HCT116 (cell line): ENCODE measurements at regions not wholly inside any gene's neighbourhood (a gene's known extent, or its start where the extent isn't known, plus 50 kb on each side); places are given as distances from the start of the nearest gene placed in this dataset.
"Not testable (repeated sequence)": the region's sequence is repeated elsewhere in the genome, so short reads cannot be mapped to it uniquely, and the experiment has no call there.

ENCODE experiments used
- ATAC-seq: fragments of 200-7000 bp; cut with Tn5 transposase; 2 replicates; pipeline ENCODE4 v1.9.1; 2020; ENCODE audit warnings: mild to moderate bottlenecking, moderate library complexity
- BruUV-seq: library from RNA; stranded (reverse); fragments of 400-500 nt; replicated peaks from 2 replicates; lab custom pipeline; 2021; lab: Mats Ljungman, UMichigan
- CTCF ChIA-PET: fragments of 300-600 bp; sonication (Branson Sonifier 250); formaldehyde crosslinking; loops from one replicate; lab custom pipeline; 2021; ENCODE audit warnings: antibody characterized with exemption; lab: Charles Lee
- POLR2A ChIA-PET: fragments of 300-600, 350-600 bp; sonication (Branson Sonifier 250); formaldehyde crosslinking; loops from one replicate; lab custom pipeline; 2021; ENCODE audit warnings: antibody characterized with exemption; lab: Charles Lee
- RAD21 ChIA-PET, 2 experiments: fragments of 300-600 bp; sonication (Branson Sonifier 250); formaldehyde crosslinking; loops; one replicate each; lab custom pipeline; 2023; ENCODE audit warnings: low total read pairs in 2 of 2; ENCODE audit not compliant: uncharacterized antibody in 2 of 2, unreplicated experiment in 2 of 2, low non-redundant PET in 1 of 2; lab: Charles Lee
- DNase-seq: peaks from one replicate; pipeline ENCODE4 v3.0.0-alpha.2; 2010; ENCODE audit warnings: low read depth, low spot score
- H2AFZ ChIP-seq: fragments of 200-600 bp; shearing (Covaris generic), sonication (generic); 2 replicates; pipeline ENCODE4 v1.6.1; 2017; ENCODE audit warnings: low read depth, mixed run types, mixed read lengths, antibody characterized with exemption, low read length; ENCODE audit not compliant: poor library complexity, severe bottlenecking
- H3K27ac ChIP-seq: 2 replicates; pipeline ENCODE4 v1.5.1; 2012; ENCODE audit warnings: low read depth, low read length
- H3K27me3 ChIP-seq: fragments of 200-600 bp; sonication (generic); 2 replicates; pipeline ENCODE4 v1.6.1; 2016; ENCODE audit warnings: mixed run types, low read length, mixed read lengths; ENCODE audit not compliant: insufficient read depth
- H3K36me3 ChIP-seq, 2 experiments: fragments of 200-500 bp in 1 of 2; fragments of 200-600 bp in 1 of 2; sonication (Bioruptor generic) in 1 of 2; sonication (generic) in 1 of 2; 2 replicates each; pipeline versions ENCODE4 v1.5.1 to v1.6.1; 2014 to 2016; ENCODE audit warnings: low read length in 2 of 2, inconsistent platforms in 1 of 2, mixed read lengths in 1 of 2, mixed run types in 1 of 2; ENCODE audit not compliant: insufficient read depth in 2 of 2, control insufficient read depth in 1 of 2
- H3K4me1 ChIP-seq, 2 experiments: fragments of 200-600 bp in 1 of 2; sonication (generic) in 1 of 2; 2 replicates each; pipeline versions ENCODE4 v1.5.1 to v1.6.1; 2012 to 2017; ENCODE audit warnings: low read length in 2 of 2, inconsistent platforms in 1 of 2, mild to moderate bottlenecking in 1 of 2, mixed read lengths in 1 of 2, mixed run types in 1 of 2, moderate library complexity in 1 of 2; ENCODE audit not compliant: insufficient read depth in 2 of 2, control insufficient read depth in 1 of 2
- H3K4me2 ChIP-seq: fragments of 200-600 bp; sonication (generic); 2 replicates; pipeline ENCODE4 v1.6.1; 2017; ENCODE audit warnings: mixed run types, low read length, mixed read lengths
- H3K4me3 ChIP-seq, 2 experiments: fragments of 200-600 bp in 1 of 2; sonication (generic) in 1 of 2; replicated peaks in 1 of 2; 2 replicates each; pipeline ENCODE4 v1.5.1; 2011 to 2016; ENCODE audit warnings: low read length in 2 of 2, control low read depth in 1 of 2, low read depth in 1 of 2, mild to moderate bottlenecking in 1 of 2, mixed read lengths in 1 of 2, mixed run types in 1 of 2
- H3K79me2 ChIP-seq: fragments of 200-600 bp; sonication (generic); 2 replicates; pipeline ENCODE4 v1.6.1; 2017; ENCODE audit warnings: mild to moderate bottlenecking, mixed run types, low read length, moderate library complexity, mixed read lengths; ENCODE audit not compliant: insufficient read depth
- H3K9ac ChIP-seq: fragments of 200-600 bp; sonication (generic); 2 replicates; pipeline ENCODE4 v1.6.1; 2016; ENCODE audit warnings: low read length, mixed read lengths
- H3K9me2 ChIP-seq: fragments of 200-600 bp; sonication (generic), shearing (Covaris generic); 2 replicates; pipeline ENCODE4 v1.6.1; 2017; ENCODE audit warnings: mixed run types, mild to moderate bottlenecking, moderate library complexity; ENCODE audit not compliant: insufficient read depth
- H3K9me3 ChIP-seq, 2 experiments: fragments of 200-500 bp in 1 of 2; fragments of 200-600 bp in 1 of 2; sonication (Bioruptor generic) in 1 of 2; sonication (generic) in 1 of 2; 2 replicates each; pipeline ENCODE4 v1.6.1; 2014 to 2017; ENCODE audit warnings: low read length in 2 of 2, mixed read lengths in 2 of 2, inconsistent platforms in 1 of 2, low read depth in 1 of 2, mild to moderate bottlenecking in 1 of 2, mixed run types in 1 of 2, moderate library complexity in 1 of 2; ENCODE audit not compliant: control insufficient read depth in 1 of 2, insufficient read depth in 1 of 2
- H4K20me1 ChIP-seq: fragments of 200-600 bp; sonication (generic), shearing (Covaris generic); 2 replicates; pipeline ENCODE4 v1.6.1; 2017; ENCODE audit warnings: mixed run types, mild to moderate bottlenecking, moderate library complexity; ENCODE audit not compliant: insufficient read depth
- ATF3 ChIP-seq: IDR thresholded peaks from 2 replicates; pipeline ENCODE4 v1.6.1; 2012
- ELF1 ChIP-seq: IDR thresholded peaks from 2 replicates; pipeline ENCODE4 v1.6.1; 2012; ENCODE audit warnings: low read depth, borderline replicate concordance
- RAD21 ChIP-seq: IDR thresholded peaks from 2 replicates; pipeline ENCODE4 v1.6.1; 2012; ENCODE audit warnings: low read depth, mild to moderate bottlenecking
- YY1 ChIP-seq: IDR thresholded peaks from 2 replicates; pipeline ENCODE4 v1.6.1; 2011; ENCODE audit warnings: low read length, low read depth, moderate library complexity, mild to moderate bottlenecking; ENCODE audit not compliant: insufficient replicate concordance; ENCODE audit errors: extremely low read depth
- ZFX ChIP-seq: fragments of 450-650 bp; IDR thresholded peaks from 2 replicates; pipeline ENCODE4 v1.6.1; 2017
- intact Hi-C: fragments of 100-400 bp; cut with micrococcal nuclease; formaldehyde crosslinking; loops from 2 replicates; pipeline ENCODE4 v1.10.0; 2022

GRCh38 chr9:101820983-101821382, 82.5 kb upstream of the GRIN3A start:
- CTCF ChIA-PET, H3K4me3 ChIP-seq, BruUV-seq, ATAC-seq, H3K9me3 ChIP-seq, intact Hi-C loops, H3K9ac ChIP-seq, H2AFZ ChIP-seq, H3K4me1 ChIP-seq, RAD21 ChIA-PET, H4K20me1 ChIP-seq, H3K36me3 ChIP-seq, POLR2A ChIA-PET, H3K27ac ChIP-seq, H3K79me2 ChIP-seq, DNase-seq, H3K9me2 ChIP-seq, H3K27me3 ChIP-seq, H3K4me2 ChIP-seq: not testable (repeated sequence)

GRCh38 chr9:101814064-101814463, 75.6 kb upstream of the GRIN3A start:
- DNase-seq (no peak), ATAC-seq (no peak)
- Histone ChIP-seq H3K27me3 (no peaks in the 10 kb centered on the region), H3K79me2 (no peaks in the 10 kb centered on the region), H3K9ac (no peak overlapping the region), H3K9me3 (no peaks in the 10 kb centered on the region), H3K36me3 (no peaks in the 10 kb centered on the region), H3K9me2 (no peaks in the 10 kb centered on the region), H3K4me1 (no peaks in the 10 kb centered on the region), H3K27ac (no peak overlapping the region), H3K4me2 (no peak overlapping the region), H4K20me1 (no peaks in the 10 kb centered on the region), H2AFZ (no peak overlapping the region), H3K4me3 (no peak overlapping the region)
- TF ChIP-seq ATF3 (no peak), RAD21 (no peak), ZFX (no peak), ELF1 (no peak), YY1 (no peak)
- CTCF ChIA-PET = no interaction called here
- POLR2A ChIA-PET = no interaction called here
- intact Hi-C loops = no loop called here
- RAD21 ChIA-PET = no interaction called here
- BruUV-seq = no TSS peak

DNA sequence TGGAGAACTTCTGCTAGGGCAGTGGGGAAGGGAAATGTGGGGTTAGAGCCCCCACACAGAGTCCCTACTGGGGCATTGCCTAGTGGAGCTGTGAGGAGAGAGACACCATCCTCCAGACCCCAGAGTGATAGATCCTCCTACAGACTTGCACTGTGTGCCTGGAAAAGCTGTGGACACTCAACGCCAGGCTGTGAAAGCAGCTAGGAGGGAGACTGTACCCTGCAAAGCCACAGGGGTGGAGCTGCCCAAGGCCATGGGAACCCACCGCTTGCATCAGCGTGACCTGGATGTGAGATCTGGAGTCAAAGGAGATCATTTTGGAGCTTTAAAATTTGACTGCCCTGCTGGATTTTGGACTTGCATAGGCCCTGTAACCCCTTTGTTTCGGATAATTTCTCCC, 69.4 kb upstream of the GRIN3A start:
- BruUV-seq, RAD21 ChIA-PET: not testable (repeated sequence)

More for the DNA sequence above, 69.4 kb upstream of the GRIN3A start:
- H3K27me3 ChIP-seq, H3K9me3 ChIP-seq, H3K4me2 ChIP-seq, H3K9ac ChIP-seq, ATAC-seq, H4K20me1 ChIP-seq, H3K4me1 ChIP-seq, intact Hi-C loops, H3K9me2 ChIP-seq, H3K27ac ChIP-seq, DNase-seq, H2AFZ ChIP-seq, H3K36me3 ChIP-seq, POLR2A ChIA-PET, CTCF ChIA-PET, H3K4me3 ChIP-seq, H3K79me2 ChIP-seq: not testable (repeated sequence)
